ENCODE measurements at regions not wholly inside any gene's neighbourhood (a gene's known extent, or its start where the extent isn't known, plus 50 kb on each side); places are given as distances from the start of the nearest gene placed in this dataset.

DNA sequence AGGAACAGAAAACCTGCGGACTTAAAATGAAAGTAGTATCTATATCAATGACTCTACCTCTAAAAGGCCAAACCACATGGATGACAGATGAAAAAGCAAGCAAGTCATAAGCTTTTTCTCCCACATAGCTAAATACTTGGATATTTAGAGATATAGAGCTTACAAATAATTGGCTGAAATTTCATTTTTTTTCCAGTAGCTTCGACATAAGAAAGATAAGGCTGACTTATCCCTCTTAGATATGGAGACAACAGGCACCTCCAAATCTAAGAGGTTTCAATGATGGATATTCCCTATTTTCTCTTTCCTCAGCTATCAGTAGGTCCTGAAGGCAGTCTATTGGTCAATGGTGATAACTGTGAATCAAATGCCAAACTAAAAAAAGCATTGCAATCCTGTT lies 460.3 kb downstream of the MEIS1 start:
- CTCF ChIA-PET = no interaction called here

DNA sequence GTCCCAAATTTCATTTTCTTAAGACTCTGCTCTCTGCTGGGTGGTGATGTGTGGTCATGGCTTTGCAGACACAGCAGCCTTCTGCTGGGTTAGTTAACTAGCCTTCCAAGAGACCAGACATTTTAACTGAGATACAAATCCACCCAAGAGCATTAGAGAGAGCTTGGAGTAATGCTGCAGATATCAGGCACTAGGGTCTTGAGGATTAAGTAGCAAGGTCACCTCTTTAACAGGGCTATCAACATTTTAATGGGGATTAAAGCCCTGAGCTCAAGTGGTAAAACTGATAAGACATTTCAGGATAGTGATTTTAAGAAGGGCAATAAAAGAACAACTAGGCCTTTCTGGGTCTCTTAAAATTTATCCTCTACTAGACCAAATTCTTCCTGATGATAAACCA lies 461.2 kb downstream of the MEIS1 start:
- H3K9me3 Mint-ChIP-seq (ENCODE audit: insufficient read depth) = no peaks in the 10 kb centered on the region
- intact Hi-C loops (cut with micrococcal nuclease) = no loop called here
- ChIA-PET CTCF (no interaction called here), POLR2A (no interaction called here)
- no peaks in the 10 kb centered on the region for H3K4me1 Mint-ChIP-seq
- H4K20me1 ChIP-seq (ENCODE audit: control insufficient read depth, insufficient read depth, low read length, poor library complexity, severe bottlenecking) = no peaks in the 10 kb centered on the region
- no peak overlapping the region for H3K4me2 ChIP-seq (replicated peaks; ENCODE audit: low read depth, low read length, poor library complexity, severe bottlenecking)
- no peak for TF ChIP-seq EZH2 (IDR thresholded peaks at IDR 0.05; ENCODE audit: borderline replicate concordance, insufficient read depth, low read depth, low read length, poor library complexity, severe bottlenecking)
- TF ChIP-seq, protein P1, sequence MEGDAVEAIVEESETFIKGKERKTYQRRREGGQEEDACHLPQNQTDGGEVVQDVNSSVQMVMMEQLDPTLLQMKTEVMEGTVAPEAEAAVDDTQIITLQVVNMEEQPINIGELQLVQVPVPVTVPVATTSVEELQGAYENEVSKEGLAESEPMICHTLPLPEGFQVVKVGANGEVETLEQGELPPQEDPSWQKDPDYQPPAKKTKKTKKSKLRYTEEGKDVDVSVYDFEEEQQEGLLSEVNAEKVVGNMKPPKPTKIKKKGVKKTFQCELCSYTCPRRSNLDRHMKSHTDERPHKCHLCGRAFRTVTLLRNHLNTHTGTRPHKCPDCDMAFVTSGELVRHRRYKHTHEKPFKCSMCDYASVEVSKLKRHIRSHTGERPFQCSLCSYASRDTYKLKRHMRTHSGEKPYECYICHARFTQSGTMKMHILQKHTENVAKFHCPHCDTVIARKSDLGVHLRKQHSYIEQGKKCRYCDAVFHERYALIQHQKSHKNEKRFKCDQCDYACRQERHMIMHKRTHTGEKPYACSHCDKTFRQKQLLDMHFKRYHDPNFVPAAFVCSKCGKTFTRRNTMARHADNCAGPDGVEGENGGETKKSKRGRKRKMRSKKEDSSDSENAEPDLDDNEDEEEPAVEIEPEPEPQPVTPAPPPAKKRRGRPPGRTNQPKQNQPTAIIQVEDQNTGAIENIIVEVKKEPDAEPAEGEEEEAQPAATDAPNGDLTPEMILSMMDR (IDR thresholded peaks at IDR 0.05) = no peak
- DNase-seq = no peak
- no peaks in the 10 kb centered on the region for H3K9me3 ChIP-seq (ENCODE audit: control extremely low read depth in 1 of 3, control insufficient read depth in 2 of 3, insufficient read depth in 1 of 3, low read length in 2 of 3)
- no peaks in the 10 kb centered on the region for H3K27me3 Mint-ChIP-seq
- H2AFZ ChIP-seq (ENCODE audit: insufficient read depth, low read depth, low read length, poor library complexity, severe bottlenecking) = no peak overlapping the region
- H3K36me3 ChIP-seq (replicated peaks in 1 of 2; ENCODE audit: control extremely low read depth in 1 of 2, control insufficient read depth in 1 of 2, extremely low read depth in 1 of 2, insufficient read depth in 2 of 2, low read length in 1 of 2) = no peaks in the 10 kb centered on the region
- ATAC-seq (ENCODE audit: low read depth) = no peak
- H3K27ac Mint-ChIP-seq = no peak overlapping the region
- no peaks in the 10 kb centered on the region for H3K27me3 ChIP-seq (replicated peaks in 1 of 4; ENCODE audit: control extremely low read depth in 1 of 4, control insufficient read depth in 3 of 4, insufficient read depth in 4 of 4, low read length in 3 of 4)
- no peaks in the 10 kb centered on the region for H3K4me1 ChIP-seq (ENCODE audit: control insufficient read depth in 2 of 2, insufficient read depth in 2 of 2, low read length in 2 of 2)
- H3K9ac ChIP-seq (ENCODE audit: low read length) = no peak overlapping the region
- no peaks in the 10 kb centered on the region for H3K79me2 ChIP-seq (ENCODE audit: control insufficient read depth, insufficient read depth, low read length)
- H3K4me3 Mint-ChIP-seq = no peak overlapping the region
- H3K27ac ChIP-seq (ENCODE audit: low read length in 2 of 2) = no peak overlapping the region
- no peak overlapping the region for H3K4me3 ChIP-seq (ENCODE audit: control extremely low read depth in 1 of 5, extremely low read depth in 1 of 5, insufficient read depth in 1 of 5, low read depth in 2 of 5, low read length in 4 of 5)

More for the DNA sequence above, 460.3 kb downstream of the MEIS1 start:
- Histone ChIP-seq H2AFZ (ENCODE audit: insufficient read depth, low read depth, low read length, poor library complexity, severe bottlenecking) (no peak overlapping the region), H3K4me2 (replicated peaks; ENCODE audit: low read depth, low read length, poor library complexity, severe bottlenecking) (no peak overlapping the region), H3K4me1 (ENCODE audit: control insufficient read depth in 2 of 2, insufficient read depth in 2 of 2, low read length in 2 of 2) (no peaks in the 10 kb centered on the region), H4K20me1 (ENCODE audit: control insufficient read depth, insufficient read depth, low read length, poor library complexity, severe bottlenecking) (no peaks in the 10 kb centered on the region), H3K36me3 (replicated peaks in 1 of 2; ENCODE audit: control extremely low read depth in 1 of 2, control insufficient read depth in 1 of 2, extremely low read depth in 1 of 2, insufficient read depth in 2 of 2, low read length in 1 of 2) (no peaks in the 10 kb centered on the region), H3K27me3 (replicated peaks in 1 of 4; ENCODE audit: control extremely low read depth in 1 of 4, control insufficient read depth in 3 of 4, insufficient read depth in 4 of 4, low read length in 3 of 4) (no peaks in the 10 kb centered on the region), H3K4me3 (ENCODE audit: control extremely low read depth in 1 of 5, extremely low read depth in 1 of 5, insufficient read depth in 1 of 5, low read depth in 2 of 5, low read length in 4 of 5) (no peak overlapping the region), H3K79me2 (ENCODE audit: control insufficient read depth, insufficient read depth, low read length) (no peaks in the 10 kb centered on the region), H3K27ac (ENCODE audit: low read length in 2 of 2) (no peak overlapping the region), H3K9me3 (ENCODE audit: control extremely low read depth in 1 of 3, control insufficient read depth in 2 of 3, insufficient read depth in 1 of 3, low read length in 2 of 3) (no peaks in the 10 kb centered on the region), H3K9ac (ENCODE audit: low read length) (no peak overlapping the region)
- no peak overlapping the region for H3K4me3 Mint-ChIP-seq
- H3K9me3 Mint-ChIP-seq (ENCODE audit: insufficient read depth) = no peaks in the 10 kb centered on the region
- no CpG with 5 or more reads among the region's 2 CpGs for WGBS (ENCODE audit: insufficient coverage)
- no peak overlapping the region for H3K27ac Mint-ChIP-seq
- no peaks in the 10 kb centered on the region for H3K27me3 Mint-ChIP-seq
- DNase-seq = no peak
- POLR2A ChIA-PET = no interaction called here
- intact Hi-C loops (cut with micrococcal nuclease) = no loop called here
- H3K4me1 Mint-ChIP-seq = no peaks in the 10 kb centered on the region
- TF ChIP-seq, protein P1 (IDR thresholded peaks at IDR 0.05) = no peak
- no peak for TF ChIP-seq EZH2 (IDR thresholded peaks at IDR 0.05; ENCODE audit: borderline replicate concordance, insufficient read depth, low read depth, low read length, poor library complexity, severe bottlenecking)
- no peak for ATAC-seq (ENCODE audit: low read depth)
